ENCODE measurements at regions not wholly inside any gene's neighbourhood (a gene's known extent, or its start where the extent isn't known, plus 50 kb on each side); places are given as distances from the start of the nearest gene placed in this dataset.

GRCh38 chr5:34510002-34510401, 146.1 kb upstream of the RAI14 start:
- TF ChIP-seq CTCF (IDR thresholded peaks at IDR 0.05) = no peak
- TF ChIP-seq POLR2A (IDR thresholded peaks at IDR 0.05) = no peak

All from adrenal gland (tissue), 5 donors.